B cell (primary cell): ENCODE measurements at regions not wholly inside any gene's neighbourhood (a gene's known extent, or its start where the extent isn't known, plus 50 kb on each side); places are given as distances from the start of the nearest gene placed in this dataset.

Experiments used
- EZH2 ChIP-seq: IDR thresholded peaks from 2 replicates; pipeline ENCODE4 v1.6.1; 2012; ENCODE audit warnings: borderline replicate concordance, low read depth, mild to moderate bottlenecking, moderate library complexity, low read length; ENCODE audit not compliant: insufficient read depth, poor library complexity, severe bottlenecking
- TF ChIP-seq, protein P1 (sequence below): fragments of 200-600 bp; IDR thresholded peaks from one replicate; pipeline ENCODE4 v1.8.0; 2022; ENCODE audit warnings: antibody characterized with exemption, mild to moderate bottlenecking

DNA sequence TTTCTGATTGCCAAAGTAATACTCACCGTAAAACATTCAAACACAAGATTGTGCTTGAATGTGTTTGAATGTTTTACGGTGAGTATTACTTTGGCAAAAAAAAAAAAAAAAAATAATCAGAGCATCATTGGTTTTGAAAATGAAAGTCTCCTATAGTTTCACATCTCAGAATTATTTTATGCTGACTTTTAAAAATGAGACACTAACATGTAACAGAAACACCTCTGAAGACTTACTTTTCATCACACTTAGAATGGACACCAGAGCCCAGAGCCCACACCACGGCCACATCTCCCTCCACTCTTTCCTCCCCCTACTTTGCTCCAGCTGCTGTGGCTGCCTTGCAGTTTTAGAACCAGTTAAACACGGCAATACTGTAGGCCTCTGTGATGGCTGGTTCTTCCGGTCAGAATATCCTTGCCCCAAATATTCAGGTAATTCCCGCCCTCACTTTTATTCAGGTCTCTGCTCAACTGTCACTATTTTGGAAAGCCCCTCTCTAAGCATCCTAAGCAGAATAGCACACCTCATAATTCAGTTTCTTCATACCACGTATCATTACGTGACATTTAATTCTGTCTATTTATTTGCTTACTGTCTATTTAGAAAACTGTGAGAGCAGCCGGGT is 138.9 kb upstream of the MAX start:
- TF ChIP-seq, protein P1, sequence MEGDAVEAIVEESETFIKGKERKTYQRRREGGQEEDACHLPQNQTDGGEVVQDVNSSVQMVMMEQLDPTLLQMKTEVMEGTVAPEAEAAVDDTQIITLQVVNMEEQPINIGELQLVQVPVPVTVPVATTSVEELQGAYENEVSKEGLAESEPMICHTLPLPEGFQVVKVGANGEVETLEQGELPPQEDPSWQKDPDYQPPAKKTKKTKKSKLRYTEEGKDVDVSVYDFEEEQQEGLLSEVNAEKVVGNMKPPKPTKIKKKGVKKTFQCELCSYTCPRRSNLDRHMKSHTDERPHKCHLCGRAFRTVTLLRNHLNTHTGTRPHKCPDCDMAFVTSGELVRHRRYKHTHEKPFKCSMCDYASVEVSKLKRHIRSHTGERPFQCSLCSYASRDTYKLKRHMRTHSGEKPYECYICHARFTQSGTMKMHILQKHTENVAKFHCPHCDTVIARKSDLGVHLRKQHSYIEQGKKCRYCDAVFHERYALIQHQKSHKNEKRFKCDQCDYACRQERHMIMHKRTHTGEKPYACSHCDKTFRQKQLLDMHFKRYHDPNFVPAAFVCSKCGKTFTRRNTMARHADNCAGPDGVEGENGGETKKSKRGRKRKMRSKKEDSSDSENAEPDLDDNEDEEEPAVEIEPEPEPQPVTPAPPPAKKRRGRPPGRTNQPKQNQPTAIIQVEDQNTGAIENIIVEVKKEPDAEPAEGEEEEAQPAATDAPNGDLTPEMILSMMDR, result no peak
- no peak for TF ChIP-seq EZH2
